Adrenal gland (tissue), 5 donors: ENCODE measurements at regions not wholly inside any gene's neighbourhood (a gene's known extent, or its start where the extent isn't known, plus 50 kb on each side); places are given as distances from the start of the nearest gene placed in this dataset.

Experiments
- CTCF ChIP-seq, 6 experiments: fragments of 450-650 bp in 4 of 6; fragments of 200-600 bp in 2 of 6; sonication (generic) in 1 of 6; IDR thresholded peaks; 1 replicate in 5 of 6; 2 replicates in 1 of 6; pipeline versions ENCODE4 v1.5.1 to v1.8.0; 2016 to 2021; ENCODE audit warnings: antibody characterized with exemption in 6 of 6, mild to moderate bottlenecking in 2 of 6, moderate library complexity in 1 of 6
- POLR2A ChIP-seq, 2 donors: fragments of 450-650 bp; IDR thresholded peaks; one replicate each; pipeline ENCODE4 v1.6.1; 2017; ENCODE audit warnings: antibody characterized with exemption in 2 of 2, mild to moderate bottlenecking in 2 of 2, moderate library complexity in 1 of 2
- donor health status: DM: no; HTN: no; CAD: no.

- TF ChIP-seq CTCF (IDR thresholded peaks at IDR 0.05) (no peak), POLR2A (IDR thresholded peaks at IDR 0.05) (no peak)
These were observed 793.5 kb downstream of the OLFM4 start for GRCh38 chr13:53822136-53822535.
